ENCODE measurements at regions not wholly inside any gene's neighbourhood (a gene's known extent, or its start where the extent isn't known, plus 50 kb on each side); places are given as distances from the start of the nearest gene placed in this dataset.

- no peak for TF ChIP-seq CTCF (conservative IDR thresholded peaks at IDR 0.05 in 1 of 2, IDR thresholded peaks at IDR 0.05 in 1 of 2; ENCODE audit: extremely low read depth in 1 of 2, insufficient read depth in 1 of 2, low read depth in 1 of 2, low read length in 2 of 2)
- TF ChIP-seq EZH2 (IDR thresholded peaks at IDR 0.05; ENCODE audit: borderline replicate concordance, low read length): no peak
Measured at GRCh38 chr10:88059190-88059589, 195.8 kb downstream of the PTEN start.
